ENCODE measurements at regions not wholly inside any gene's neighbourhood (a gene's known extent, or its start where the extent isn't known, plus 50 kb on each side); places are given as distances from the start of the nearest gene placed in this dataset.
"Not testable (repeated sequence)": the region's sequence is repeated elsewhere in the genome, so short reads cannot be mapped to it uniquely, and the experiment has no call there.

DNA sequence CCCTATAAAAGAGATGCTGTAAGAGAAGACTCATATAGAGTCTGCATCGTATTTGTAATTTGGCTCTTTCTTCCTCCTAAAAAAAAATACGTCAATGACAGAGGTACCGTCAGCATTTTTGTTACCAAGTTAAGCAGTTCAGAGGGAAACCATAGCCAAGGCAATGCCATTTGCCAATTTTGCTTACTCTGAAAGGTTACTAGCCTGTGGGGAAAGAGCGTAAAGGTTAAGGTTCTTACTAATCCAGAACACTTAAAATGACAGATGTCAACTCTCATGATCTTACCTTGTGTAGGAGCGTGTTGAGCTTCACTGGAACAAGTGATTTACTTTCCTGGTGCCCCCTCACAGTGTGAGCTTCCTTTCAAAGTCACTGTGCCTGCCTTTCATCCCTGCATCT lies 119.4 kb upstream of the SPATA31A3 start:
- not testable (repeated sequence) for DNase-seq

DNA sequence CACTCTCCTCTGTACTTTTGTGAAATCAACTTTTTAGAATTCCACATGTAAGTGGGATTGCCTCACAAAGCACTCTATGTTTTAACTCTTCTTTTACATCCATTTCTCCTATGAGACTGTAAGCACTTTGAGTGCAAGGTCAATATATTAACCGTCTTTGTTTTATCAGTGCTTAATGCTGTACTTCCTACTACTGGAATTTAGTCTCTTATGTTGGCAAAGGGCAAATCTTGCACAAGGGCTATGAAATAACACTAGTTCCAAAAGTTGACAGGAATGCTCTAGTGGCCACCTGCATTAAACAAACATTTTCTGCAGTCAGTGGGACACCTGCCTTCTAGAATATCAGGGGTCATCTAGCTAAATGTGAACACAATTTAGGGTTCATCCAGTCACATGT lies 117.5 kb upstream of the SPATA31A3 start:
- not testable (repeated sequence) for DNase-seq

DNA sequence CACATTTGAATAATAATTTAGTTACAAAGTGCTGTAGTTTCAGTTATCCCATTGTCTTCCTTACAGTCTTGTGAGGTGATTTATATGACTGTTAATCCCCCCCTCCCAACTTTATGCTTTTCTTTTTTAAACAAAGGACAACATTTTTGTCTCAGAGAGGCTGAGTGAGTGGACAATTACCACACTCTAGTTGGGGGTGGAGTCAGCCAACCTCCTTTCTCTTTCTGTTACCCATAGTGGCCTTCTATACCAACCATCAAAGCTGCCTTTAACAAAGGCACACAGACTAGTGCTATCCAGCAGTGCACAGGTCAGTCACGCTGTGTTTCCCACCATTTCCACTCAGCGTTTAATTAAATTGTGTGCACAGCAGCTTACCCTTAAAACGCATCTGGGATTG lies 114.3 kb upstream of the SPATA31A3 start:
- DNase-seq = not testable (repeated sequence)

DNA sequence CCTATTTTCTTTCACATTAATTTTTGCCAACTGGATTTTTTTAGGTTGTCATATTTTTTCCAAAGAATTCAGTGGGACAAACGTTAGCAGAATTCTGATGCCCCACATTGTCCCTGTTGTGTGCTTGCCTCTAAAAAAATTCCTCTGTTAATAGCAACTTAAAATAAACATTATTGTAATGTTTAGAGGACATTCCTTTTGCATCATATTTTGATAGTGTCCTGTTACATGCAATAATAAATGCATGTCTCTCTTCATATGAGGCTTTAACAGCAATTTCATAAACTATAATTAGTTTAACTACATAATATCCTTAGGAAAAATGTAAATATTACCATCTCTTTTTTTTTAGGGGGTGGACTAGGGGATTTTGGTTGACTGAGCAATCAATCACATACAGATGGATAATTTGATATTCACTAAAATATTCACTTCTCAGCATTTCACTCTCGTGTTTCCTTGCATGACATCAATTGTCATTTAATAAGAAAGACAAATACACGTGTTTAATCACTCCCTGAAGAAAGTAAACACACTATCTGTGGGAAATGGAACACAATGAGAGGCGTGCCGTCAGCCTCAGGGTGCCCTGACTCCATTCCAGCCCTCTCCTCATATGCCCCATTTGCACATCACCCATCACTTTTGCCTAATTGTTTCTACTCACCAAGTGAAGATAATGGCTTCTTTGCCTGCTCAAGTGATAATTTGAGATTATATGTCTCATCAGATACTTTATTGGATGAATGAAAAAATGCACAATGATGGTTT lies 110.3 kb upstream of the SPATA31A3 start:
- not testable (repeated sequence) for DNase-seq

DNA sequence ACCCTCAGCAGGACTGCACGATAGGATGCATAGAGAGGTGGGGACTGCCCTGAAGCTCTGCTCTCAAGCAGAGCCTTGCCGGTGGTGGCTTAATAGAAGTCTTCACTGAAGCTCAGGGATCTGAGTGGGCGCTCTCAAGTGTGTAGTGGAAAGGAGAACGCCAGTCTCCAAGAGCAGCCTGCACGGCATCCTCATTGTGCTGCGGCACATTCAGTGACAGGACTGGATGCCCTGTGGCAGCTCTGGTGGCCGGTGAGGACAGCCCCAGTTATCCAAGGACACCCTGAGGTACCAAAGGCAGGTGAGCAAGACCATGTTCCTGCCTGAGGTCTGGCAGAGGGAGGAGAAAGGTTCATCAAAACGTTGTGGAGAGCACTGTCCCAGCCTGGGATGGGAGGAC lies 98.8 kb upstream of the SPATA31A3 start:
- not testable (repeated sequence) for DNase-seq

GRCh38 chr9:67086862-67087261 lies 94.5 kb upstream of the SPATA31A3 start:
- DNase-seq = not testable (repeated sequence)

GRCh38 chr9:67066140-67066539 lies 73.8 kb upstream of the SPATA31A3 start:
- not testable (repeated sequence) for DNase-seq

- peak; percentile 5 for DNase-seq
Observed at GRCh38 chr9:67058898-67059715, 66.8 kb upstream of the SPATA31A3 start.
